ENCODE measurements at regions not wholly inside any gene's neighbourhood (a gene's known extent, or its start where the extent isn't known, plus 50 kb on each side); places are given as distances from the start of the nearest gene placed in this dataset.

DNA sequence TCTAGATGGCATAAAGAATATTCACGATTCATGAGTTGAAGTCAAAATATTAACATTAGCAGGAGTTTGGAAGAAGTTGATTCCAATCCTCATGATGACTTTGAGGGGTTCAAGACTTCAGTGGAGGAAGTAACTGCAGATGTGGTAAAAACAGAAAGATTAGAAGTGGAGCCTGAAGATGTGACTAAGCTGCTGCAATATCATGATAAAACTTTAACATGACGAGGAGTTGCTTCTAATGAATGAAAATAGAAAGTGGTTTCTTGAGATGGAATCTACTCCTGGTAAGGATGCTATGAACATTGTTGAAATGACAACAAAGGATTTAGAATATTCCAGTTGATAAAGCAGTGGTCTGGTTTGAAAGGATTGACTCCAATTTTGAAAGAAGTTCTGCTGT is 70.1 kb upstream of the TMLHE start:
- TF ChIP-seq, protein P1, sequence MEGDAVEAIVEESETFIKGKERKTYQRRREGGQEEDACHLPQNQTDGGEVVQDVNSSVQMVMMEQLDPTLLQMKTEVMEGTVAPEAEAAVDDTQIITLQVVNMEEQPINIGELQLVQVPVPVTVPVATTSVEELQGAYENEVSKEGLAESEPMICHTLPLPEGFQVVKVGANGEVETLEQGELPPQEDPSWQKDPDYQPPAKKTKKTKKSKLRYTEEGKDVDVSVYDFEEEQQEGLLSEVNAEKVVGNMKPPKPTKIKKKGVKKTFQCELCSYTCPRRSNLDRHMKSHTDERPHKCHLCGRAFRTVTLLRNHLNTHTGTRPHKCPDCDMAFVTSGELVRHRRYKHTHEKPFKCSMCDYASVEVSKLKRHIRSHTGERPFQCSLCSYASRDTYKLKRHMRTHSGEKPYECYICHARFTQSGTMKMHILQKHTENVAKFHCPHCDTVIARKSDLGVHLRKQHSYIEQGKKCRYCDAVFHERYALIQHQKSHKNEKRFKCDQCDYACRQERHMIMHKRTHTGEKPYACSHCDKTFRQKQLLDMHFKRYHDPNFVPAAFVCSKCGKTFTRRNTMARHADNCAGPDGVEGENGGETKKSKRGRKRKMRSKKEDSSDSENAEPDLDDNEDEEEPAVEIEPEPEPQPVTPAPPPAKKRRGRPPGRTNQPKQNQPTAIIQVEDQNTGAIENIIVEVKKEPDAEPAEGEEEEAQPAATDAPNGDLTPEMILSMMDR (IDR thresholded peaks at IDR 0.05; ENCODE audit: poor library complexity), result no peak
- no peak for TF ChIP-seq EZH2phosphoT487 (IDR thresholded peaks at IDR 0.05; ENCODE audit: low read depth, severe bottlenecking, unreplicated experiment)

Data from hepatocyte (in vitro differentiated cells).